ENCODE measurements at regions not wholly inside any gene's neighbourhood (a gene's known extent, or its start where the extent isn't known, plus 50 kb on each side); places are given as distances from the start of the nearest gene placed in this dataset.

GRCh38 chr15:39242345-39242744 is 338.5 kb upstream of the THBS1 start:
- no peak for DNase-seq (ENCODE audit: extremely low spot score, unreplicated experiment)
- H3K4me3 Mint-ChIP-seq (ENCODE audit: unreplicated experiment), result no peak overlapping the region
- H3K4me1 Mint-ChIP-seq (ENCODE audit: unreplicated experiment), result peaks cover 3% of the 10 kb centered on the region
- no peak for TF ChIP-seq CTCF (IDR thresholded peaks at IDR 0.05)
- H3K27me3 Mint-ChIP-seq (ENCODE audit: unreplicated experiment), result no peaks in the 10 kb centered on the region
- no peaks in the 10 kb centered on the region for H3K9me3 Mint-ChIP-seq (ENCODE audit: unreplicated experiment)
- H3K27ac Mint-ChIP-seq (ENCODE audit: unreplicated experiment), result no peak overlapping the region
- no peaks in the 10 kb centered on the region for H3K36me3 Mint-ChIP-seq (ENCODE audit: unreplicated experiment)

- no peak for DNase-seq (ENCODE audit: extremely low spot score, unreplicated experiment)
- Mint-ChIP-seq H3K9me3 (ENCODE audit: unreplicated experiment) (no peaks in the 10 kb centered on the region), H3K4me3 (ENCODE audit: unreplicated experiment) (no peak overlapping the region), H3K4me1 (ENCODE audit: unreplicated experiment) (peaks cover 6% of the 10 kb centered on the region), H3K36me3 (ENCODE audit: unreplicated experiment) (no peaks in the 10 kb centered on the region), H3K27me3 (ENCODE audit: unreplicated experiment) (no peaks in the 10 kb centered on the region), H3K27ac (ENCODE audit: unreplicated experiment) (no peak overlapping the region)
- no peak for TF ChIP-seq CTCF (IDR thresholded peaks at IDR 0.05)
Measured at GRCh38 chr15:39243396-39243795, 337.5 kb upstream of the THBS1 start.

GRCh38 chr15:39244776-39245175 is 336.1 kb upstream of the THBS1 start:
- H3K9me3 Mint-ChIP-seq (ENCODE audit: unreplicated experiment), result no peaks in the 10 kb centered on the region
- H3K27ac Mint-ChIP-seq (ENCODE audit: unreplicated experiment), result no peak overlapping the region
- no peak for DNase-seq (ENCODE audit: extremely low spot score, unreplicated experiment)
- no peaks in the 10 kb centered on the region for H3K27me3 Mint-ChIP-seq (ENCODE audit: unreplicated experiment)
- H3K4me3 Mint-ChIP-seq (ENCODE audit: unreplicated experiment), result no peak overlapping the region
- peaks cover 4% of the 10 kb centered on the region for H3K4me1 Mint-ChIP-seq (ENCODE audit: unreplicated experiment)
- H3K36me3 Mint-ChIP-seq (ENCODE audit: unreplicated experiment), result no peaks in the 10 kb centered on the region
- TF ChIP-seq CTCF (IDR thresholded peaks at IDR 0.05), result no peak

GRCh38 chr15:39246523-39246922 is 334.4 kb upstream of the THBS1 start:
- Mint-ChIP-seq H3K9me3 (ENCODE audit: unreplicated experiment) (no peaks in the 10 kb centered on the region), H3K27me3 (ENCODE audit: unreplicated experiment) (no peaks in the 10 kb centered on the region), H3K4me3 (ENCODE audit: unreplicated experiment) (no peak overlapping the region), H3K27ac (ENCODE audit: unreplicated experiment) (no peak overlapping the region), H3K4me1 (ENCODE audit: unreplicated experiment) (peaks cover 4% of the 10 kb centered on the region), H3K36me3 (ENCODE audit: unreplicated experiment) (no peaks in the 10 kb centered on the region)
- no peak for DNase-seq (ENCODE audit: extremely low spot score, unreplicated experiment)
- no peak for TF ChIP-seq CTCF (IDR thresholded peaks at IDR 0.05)

GRCh38 chr15:39247574-39247973 is 333.3 kb upstream of the THBS1 start:
- H3K4me1 Mint-ChIP-seq (ENCODE audit: unreplicated experiment), result peaks cover 10% of the 10 kb centered on the region
- no peaks in the 10 kb centered on the region for H3K27me3 Mint-ChIP-seq (ENCODE audit: unreplicated experiment)
- no peak for TF ChIP-seq CTCF (IDR thresholded peaks at IDR 0.05)
- H3K9me3 Mint-ChIP-seq (ENCODE audit: unreplicated experiment), result no peaks in the 10 kb centered on the region
- H3K27ac Mint-ChIP-seq (ENCODE audit: unreplicated experiment), result no peak overlapping the region
- H3K36me3 Mint-ChIP-seq (ENCODE audit: unreplicated experiment), result no peaks in the 10 kb centered on the region
- no peak for DNase-seq (ENCODE audit: extremely low spot score, unreplicated experiment)
- no peak overlapping the region for H3K4me3 Mint-ChIP-seq (ENCODE audit: unreplicated experiment)

All from osteocyte (in vitro differentiated cells).